ENCODE measurements at regions not wholly inside any gene's neighbourhood (a gene's known extent, or its start where the extent isn't known, plus 50 kb on each side); places are given as distances from the start of the nearest gene placed in this dataset.

- TF ChIP-seq CTCF (conservative IDR thresholded peaks at IDR 0.05) (no peak), ZFX (IDR thresholded peaks at IDR 0.05) (no peak)
Observed at GRCh38 chr17:12252462-12252861, 231.8 kb downstream of the MAP2K4 start.

Measured in C4-2B (cell line).